ENCODE measurements at regions not wholly inside any gene's neighbourhood (a gene's known extent, or its start where the extent isn't known, plus 50 kb on each side); places are given as distances from the start of the nearest gene placed in this dataset.

- H3K27ac ChIP-seq = no peak overlapping the region
- no peaks in the 10 kb centered on the region for H3K36me3 ChIP-seq
- no peak overlapping the region for H3K4me3 ChIP-seq
- no peak for TF ChIP-seq CTCF (IDR thresholded peaks at IDR 0.05)
- intact Hi-C loops (cut with DNase I) = no loop called here
- H3K27me3 ChIP-seq = no peaks in the 10 kb centered on the region
- no peak for DNase-seq (ENCODE audit: low spot score in 2 of 2)
- H3K4me1 ChIP-seq = no peaks in the 10 kb centered on the region
- no peaks in the 10 kb centered on the region for H3K9me3 ChIP-seq
Measured at GRCh38 chr14:37650356-37651037, 55.1 kb downstream of the TTC6 start.

- intact Hi-C loops (cut with DNase I) = no loop called here
Measured at GRCh38 chr14:37652042-37652441, 56.6 kb downstream of the TTC6 start.

GRCh38 chr14:37655418-37655817 lies 60.0 kb downstream of the TTC6 start:
- Histone ChIP-seq H3K9me3 (no peaks in the 10 kb centered on the region), H3K27ac (no peak overlapping the region), H3K36me3 (no peaks in the 10 kb centered on the region), H3K4me3 (no peak overlapping the region), H3K4me1 (no peaks in the 10 kb centered on the region), H3K27me3 (no peaks in the 10 kb centered on the region)
- DNase-seq (ENCODE audit: low spot score in 2 of 2) = no peak
- TF ChIP-seq CTCF (IDR thresholded peaks at IDR 0.05) = no peak
- intact Hi-C loops (cut with DNase I) = no loop called here

More at GRCh38 chr14:37652042-37652441, 56.6 kb downstream of the TTC6 start:
- Histone ChIP-seq H3K9me3 (no peaks in the 10 kb centered on the region), H3K27ac (no peak overlapping the region), H3K27me3 (no peaks in the 10 kb centered on the region), H3K36me3 (no peaks in the 10 kb centered on the region), H3K4me1 (no peaks in the 10 kb centered on the region), H3K4me3 (no peak overlapping the region)
- DNase-seq (ENCODE audit: low spot score in 2 of 2) = no peak
- no peak for TF ChIP-seq CTCF (IDR thresholded peaks at IDR 0.05)

GRCh38 chr14:37658156-37658555 lies 62.7 kb downstream of the TTC6 start:
- no peaks in the 10 kb centered on the region for H3K36me3 ChIP-seq
- H3K4me3 ChIP-seq = no peak overlapping the region
- no peak for TF ChIP-seq CTCF (IDR thresholded peaks at IDR 0.05)
- no peak for DNase-seq (ENCODE audit: low spot score in 2 of 2)
- H3K27ac ChIP-seq = no peak overlapping the region
- H3K4me1 ChIP-seq = no peaks in the 10 kb centered on the region
- peaks cover 0 to 4% of the 10 kb centered on the region in 2 donors for H3K9me3 ChIP-seq
- no peaks in the 10 kb centered on the region for H3K27me3 ChIP-seq
- intact Hi-C loops (cut with DNase I) = no loop called here

- Histone ChIP-seq H3K4me3 (no peak overlapping the region), H3K9me3 (peaks cover 0 to 7% of the 10 kb centered on the region in 2 donors), H3K4me1 (no peaks in the 10 kb centered on the region), H3K27me3 (no peaks in the 10 kb centered on the region), H3K27ac (no peak overlapping the region), H3K36me3 (no peaks in the 10 kb centered on the region)
- intact Hi-C loops (cut with DNase I) = no loop called here
- no peak for DNase-seq (ENCODE audit: low spot score in 2 of 2)
- no peak for TF ChIP-seq CTCF (IDR thresholded peaks at IDR 0.05)
Measured at GRCh38 chr14:37663498-37663897, 68.1 kb downstream of the TTC6 start.

GRCh38 chr14:37665479-37665878 lies 70.0 kb downstream of the TTC6 start:
- H3K36me3 ChIP-seq = no peaks in the 10 kb centered on the region
- H3K9me3 ChIP-seq = peaks cover 0 to 7% of the 10 kb centered on the region in 2 donors
- DNase-seq (ENCODE audit: low spot score in 2 of 2) = no peak
- H3K4me1 ChIP-seq = no peaks in the 10 kb centered on the region
- TF ChIP-seq CTCF (IDR thresholded peaks at IDR 0.05) = no peak
- no peaks in the 10 kb centered on the region for H3K27me3 ChIP-seq
- no peak overlapping the region for H3K4me3 ChIP-seq
- no peak overlapping the region for H3K27ac ChIP-seq
- intact Hi-C loops (cut with DNase I) = no loop called here
